IMR-90 (cell line): ENCODE measurements at regions not wholly inside any gene's neighbourhood (a gene's known extent, or its start where the extent isn't known, plus 50 kb on each side); places are given as distances from the start of the nearest gene placed in this dataset.
"Not testable (repeated sequence)": the region's sequence is repeated elsewhere in the genome, so short reads cannot be mapped to it uniquely, and the experiment has no call there.

Source experiments
- ATAC-seq: fragments of 200-7000 bp; cut with Tn5 transposase; 2 replicates; pipeline ENCODE4 v1.9.1; 2020; ENCODE audit warnings: low read depth, mild to moderate bottlenecking, moderate library complexity
- BruUV-seq: library from RNA; stranded (reverse); fragments of 400-500 nt; replicated peaks from 2 replicates; lab custom pipeline; 2021; lab: Mats Ljungman, UMichigan
- CTCF ChIA-PET: fragments of 300-600 bp; formaldehyde crosslinking; extraction: SDS; loops from one replicate; lab custom pipeline; 2021; ENCODE audit warnings: antibody characterized with exemption; lab: Yijun Ruan, JAX
- POLR2A ChIA-PET: fragments of 300-600 bp; sonication (Branson Sonifier 250); formaldehyde crosslinking; loops from one replicate; lab custom pipeline; 2022; ENCODE audit warnings: antibody characterized with exemption; ENCODE audit not compliant: unreplicated experiment; lab: Charles Lee
- DNase-seq: peaks from one replicate; pipeline ENCODE4 v3.0.0; 2013
- H2AFZ ChIP-seq: replicated peaks from 2 replicates; pipeline ENCODE3; 2013; ENCODE audit warnings: low read length, mild to moderate bottlenecking; ENCODE audit not compliant: poor library complexity
- H2AK5ac ChIP-seq: 2 replicates; pipeline ENCODE4 v1.6.1; 2013; ENCODE audit warnings: low read depth, low read length, inconsistent platforms
- H2AK9ac ChIP-seq: replicated peaks from 2 replicates; pipeline ENCODE3; 2013; ENCODE audit warnings: mild to moderate bottlenecking, low read depth, low read length, moderate library complexity; ENCODE audit not compliant: poor library complexity
- H2BK120ac ChIP-seq: 2 replicates; pipeline ENCODE4 v1.6.1; 2013; ENCODE audit warnings: low read depth, low read length, inconsistent platforms
- H2BK15ac ChIP-seq: 3 replicates; pipeline ENCODE4 v1.6.1; 2013; ENCODE audit warnings: low read depth, low read length, inconsistent platforms
- H2BK20ac ChIP-seq: 2 replicates; pipeline ENCODE4 v1.6.1; 2013; ENCODE audit warnings: low read depth, mild to moderate bottlenecking, inconsistent platforms, low read length, moderate library complexity
- H2BK5ac ChIP-seq: 2 replicates; pipeline ENCODE4 v1.6.1; 2013; ENCODE audit warnings: mild to moderate bottlenecking, low read depth, low read length, inconsistent platforms; ENCODE audit not compliant: poor library complexity, severe bottlenecking
- H3K14ac ChIP-seq: replicated peaks from 2 replicates; pipeline ENCODE4 v1.6.1; 2013; ENCODE audit warnings: low read depth, low read length, inconsistent platforms
- H3K18ac ChIP-seq: 2 replicates; pipeline ENCODE4 v1.6.1; 2013; ENCODE audit warnings: low read depth, low read length, control low read depth
- H3K23ac ChIP-seq: 2 replicates; pipeline ENCODE4 v1.6.1; 2013; ENCODE audit warnings: low read depth, low read length, inconsistent platforms
- H3K27ac ChIP-seq: 2 replicates; pipeline ENCODE4 v1.5.1; 2013; ENCODE audit warnings: mild to moderate bottlenecking, control low read depth, low read length; ENCODE audit not compliant: insufficient read depth
- H3K27me3 ChIP-seq: 2 replicates; pipeline ENCODE4 v1.6.1; 2013; ENCODE audit warnings: low read length; ENCODE audit not compliant: control insufficient read depth, insufficient read depth
- H3K36me3 ChIP-seq: 2 replicates; pipeline ENCODE4 v1.6.1; 2013; ENCODE audit warnings: low read length, mixed read lengths; ENCODE audit not compliant: control insufficient read depth, insufficient read depth
- H3K4ac ChIP-seq: 2 replicates; pipeline ENCODE4 v1.6.1; 2013; ENCODE audit warnings: low read depth, low read length, inconsistent platforms
- H3K4me1 ChIP-seq: 2 replicates; pipeline ENCODE4 v1.6.1; 2013; ENCODE audit warnings: low read length, mixed read lengths; ENCODE audit not compliant: control insufficient read depth, insufficient read depth
- H3K4me2 ChIP-seq: 2 replicates; pipeline ENCODE4 v1.6.1; 2013; ENCODE audit warnings: low read depth, mild to moderate bottlenecking, control low read depth, low read length, moderate library complexity
- H3K4me3 ChIP-seq: 2 replicates; pipeline ENCODE4 v1.5.1; 2013; ENCODE audit warnings: low read depth, mild to moderate bottlenecking, control low read depth, low read length, moderate library complexity; ENCODE audit not compliant: insufficient read depth
- H3K56ac ChIP-seq: 2 replicates; pipeline ENCODE4 v1.6.1; 2013; ENCODE audit warnings: low read length, inconsistent platforms; ENCODE audit not compliant: insufficient read depth; ENCODE audit errors: extremely low read depth
- H3K79me1 ChIP-seq, 2 experiments: 2 replicates each; pipeline ENCODE4 v1.6.1; 2013; ENCODE audit warnings: low read length in 2 of 2, inconsistent platforms in 1 of 2, low read depth in 1 of 2
- H3K9ac ChIP-seq: 2 replicates; pipeline ENCODE4 v1.6.1; 2013; ENCODE audit warnings: low read depth, low read length, control low read depth
- H3K9me1 ChIP-seq: 2 replicates; pipeline ENCODE4 v1.6.1; 2013; ENCODE audit warnings: low read length, inconsistent platforms; ENCODE audit not compliant: insufficient read depth
- H3K9me3 ChIP-seq: 2 replicates; pipeline ENCODE4 v1.6.1; 2013; ENCODE audit warnings: low read length; ENCODE audit not compliant: control insufficient read depth, insufficient read depth
- H4K20me1 ChIP-seq: 2 replicates; pipeline ENCODE4 v1.6.1; 2013; ENCODE audit warnings: low read length, inconsistent platforms; ENCODE audit not compliant: insufficient read depth
- H4K5ac ChIP-seq: 2 replicates; pipeline ENCODE4 v1.6.1; 2013; ENCODE audit warnings: mild to moderate bottlenecking, low read depth, low read length, control low read depth
- H4K8ac ChIP-seq, 2 experiments: 2 replicates each; pipeline ENCODE4 v1.6.1; 2013; ENCODE audit warnings: low read depth in 2 of 2, low read length in 2 of 2, control low read depth in 1 of 2, inconsistent platforms in 1 of 2
- H4K91ac ChIP-seq: 2 replicates; pipeline ENCODE4 v1.6.1; 2013; ENCODE audit warnings: low read depth, low read length, inconsistent platforms; ENCODE audit not compliant: insufficient read depth
- WGBS, 2 experiments: methylation state at CpG; one replicate each; pipeline versions ENCODE4 v1.1.5 to v1.1.7; 2013; ENCODE audit warnings: missing lambda C conversion rate in 2 of 2; ENCODE audit not compliant: insufficient read length in 1 of 2; ENCODE audit errors: extremely low coverage in 2 of 2; 5-methylcytosine and 5-hydroxymethylcytosine counted together
- dilution Hi-C: fragments of 300-500 bp; cut with HindIII; formaldehyde crosslinking; loops from one replicate; pipeline ENCODE4 v1.14.3; 2018; ENCODE audit warnings: low sequenced_read_pairs; ENCODE audit not compliant: unreplicated experiment
- in situ Hi-C: fragments of 300-500 bp; cut with MboI; formaldehyde crosslinking; loops from 3 replicates; pipeline ENCODE4 v1.14.3; 2019; ENCODE audit warnings: low sequenced_read_pairs, inconsistent platforms, mixed read lengths
- intact Hi-C: fragments of 100-400 bp; cut with micrococcal nuclease; formaldehyde crosslinking; loops from 2 replicates; pipeline ENCODE4 v1.10.0; 2022

DNA sequence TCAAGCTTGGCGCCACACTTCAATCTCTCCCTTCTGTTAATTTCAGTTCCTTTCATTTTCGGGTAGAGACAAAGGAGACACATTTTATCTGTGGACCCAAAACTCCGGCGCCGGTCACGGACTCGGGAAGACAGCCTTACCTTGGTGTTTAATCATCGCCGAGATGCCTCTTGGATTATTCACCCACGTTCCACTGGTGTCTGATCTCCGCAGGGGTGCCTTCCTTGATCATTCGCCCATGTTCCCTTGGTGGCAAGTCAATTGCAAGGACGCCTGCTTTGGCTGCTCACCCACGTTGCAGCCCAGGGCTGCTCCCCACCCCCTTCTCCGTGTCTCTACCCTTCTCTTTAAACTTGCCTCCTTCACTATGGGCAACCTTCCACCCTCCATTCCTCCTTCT lies 830.6 kb downstream of the LTN1 start:
- H3K27ac ChIP-seq, CTCF ChIA-PET, H2AK5ac ChIP-seq, H2AFZ ChIP-seq, H3K4me2 ChIP-seq, H3K9me1 ChIP-seq, in situ Hi-C loops, H3K23ac ChIP-seq, H2BK15ac ChIP-seq, H3K9me3 ChIP-seq, H3K36me3 ChIP-seq, H2BK120ac ChIP-seq, H4K5ac ChIP-seq, BruUV-seq, H2AK9ac ChIP-seq, H3K56ac ChIP-seq, H3K9ac ChIP-seq, H2BK20ac ChIP-seq, ATAC-seq, H4K8ac ChIP-seq, dilution Hi-C loops, H3K4me3 ChIP-seq, DNase-seq, H4K91ac ChIP-seq, H3K4ac ChIP-seq, H2BK5ac ChIP-seq, H4K20me1 ChIP-seq, POLR2A ChIA-PET, H3K27me3 ChIP-seq, H3K18ac ChIP-seq, intact Hi-C loops, H3K4me1 ChIP-seq, H3K14ac ChIP-seq, H3K79me1 ChIP-seq: not testable (repeated sequence)
- 90% methylated on average over 7 of the region's 15 CpGs; no CpG with 5 or more reads in 1 of the 2 experiments for WGBS, 2 experiments
